Loucy (cell line): ENCODE measurements at regions not wholly inside any gene's neighbourhood (a gene's known extent, or its start where the extent isn't known, plus 50 kb on each side); places are given as distances from the start of the nearest gene placed in this dataset.

Experiments used
- H2AFZ ChIP-seq: fragments of 200-600 bp; sonication (generic); 2 replicates; pipeline ENCODE4 v1.6.0; 2016; ENCODE audit warnings: antibody characterized with exemption, mild to moderate bottlenecking, low read length, moderate library complexity
- H3F3A ChIP-seq: fragments of 200-600 bp; 2 replicates; pipeline ENCODE4 v1.6.0; 2016; ENCODE audit warnings: antibody characterized with exemption, low read depth, mild to moderate bottlenecking
- H3K27me3 ChIP-seq: fragments of 200-600 bp; sonication (generic); 2 replicates; pipeline ENCODE4 v1.6.1; 2014; ENCODE audit warnings: low read length, mild to moderate bottlenecking; ENCODE audit not compliant: insufficient read depth, poor library complexity, severe bottlenecking
- H3K36me3 ChIP-seq: fragments of 200-600 bp; sonication (generic); 2 replicates; pipeline ENCODE4 v1.6.1; 2016; ENCODE audit warnings: low read length; ENCODE audit not compliant: insufficient read depth
- H3K4me1 ChIP-seq: fragments of 200-600 bp; sonication (generic); 2 replicates; pipeline ENCODE4 v1.5.1; 2014; ENCODE audit warnings: low read length, mild to moderate bottlenecking; ENCODE audit not compliant: insufficient read depth, poor library complexity, severe bottlenecking
- H3K4me2 ChIP-seq: fragments of 200-600 bp; sonication (generic); 2 replicates; pipeline ENCODE4 v1.6.0; 2014; ENCODE audit warnings: antibody characterized with exemption, low read length, low read depth, mild to moderate bottlenecking; ENCODE audit not compliant: poor library complexity, severe bottlenecking
- H3K4me3 ChIP-seq: fragments of 200-600 bp; sonication (generic); 2 replicates; pipeline ENCODE4 v1.5.1; 2014; ENCODE audit warnings: low read length, mild to moderate bottlenecking, mixed read lengths; ENCODE audit not compliant: poor library complexity, severe bottlenecking
- H3K79me2 ChIP-seq: fragments of 200-600 bp; sonication (generic); 2 replicates; pipeline ENCODE4 v1.6.1; 2014; ENCODE audit warnings: low read length; ENCODE audit not compliant: insufficient read depth
- H3K9ac ChIP-seq: fragments of 200-600 bp; sonication (generic); 2 replicates; pipeline ENCODE4 v1.6.0; 2014; ENCODE audit warnings: mild to moderate bottlenecking, low read depth, low read length, moderate library complexity; ENCODE audit not compliant: poor library complexity, severe bottlenecking
- H3K9me2 ChIP-seq: fragments of 200-600 bp; sonication (generic); replicated peaks from 2 replicates; pipeline ENCODE4 v1.6.1; 2016; ENCODE audit warnings: low read depth, low read length, mixed read lengths
- H3K9me3 ChIP-seq: fragments of 200-600 bp; sonication (generic); 2 replicates; pipeline ENCODE4 v1.6.1; 2014; ENCODE audit warnings: mild to moderate bottlenecking, antibody characterized with exemption, low read length, low read depth; ENCODE audit not compliant: insufficient read depth
- H4K20me1 ChIP-seq: fragments of 200-600 bp; sonication (generic); 2 replicates; pipeline ENCODE4 v1.6.0; 2014; ENCODE audit warnings: antibody characterized with exemption, low read length, mild to moderate bottlenecking; ENCODE audit not compliant: insufficient read depth, poor library complexity, severe bottlenecking
- EZH2phosphoT487 ChIP-seq: fragments of 200-600 bp; IDR thresholded peaks from 2 replicates; pipeline ENCODE4 v1.6.1; 2018; ENCODE audit warnings: antibody characterized with exemption, mild to moderate bottlenecking, moderate library complexity, borderline replicate concordance
- TF ChIP-seq, protein P1 (sequence below): fragments of 200-600 bp; sonication (generic); conservative IDR thresholded peaks from 2 replicates; pipeline ENCODE4 v1.5.1; 2014; ENCODE audit warnings: mild to moderate bottlenecking, antibody characterized with exemption, low read length

DNA sequence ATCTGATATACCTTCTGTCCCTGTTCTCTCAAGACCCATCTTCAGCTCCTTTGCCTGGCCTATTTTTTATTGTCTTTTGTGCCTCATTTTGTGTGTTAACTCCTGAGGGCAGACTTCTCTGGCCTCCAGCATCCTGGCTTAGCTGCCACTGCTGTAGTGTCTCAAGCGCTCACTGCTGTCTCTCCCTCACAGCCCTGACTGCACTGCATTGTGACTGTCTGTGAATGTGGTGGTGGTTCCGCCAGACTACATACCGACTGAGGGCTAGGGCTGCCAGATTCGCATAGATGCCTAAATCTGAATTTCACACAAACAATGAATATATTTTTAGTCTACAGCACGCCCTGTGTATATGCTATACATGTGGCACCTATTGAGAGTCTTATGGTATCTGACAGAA is 1088.9 kb upstream of the TMEM132C start:
- Histone ChIP-seq H3K9ac (no peak overlapping the region), H3K36me3 (no peaks in the 10 kb centered on the region), H3K4me2 (no peak overlapping the region), H3K27me3 (no peaks in the 10 kb centered on the region), H3K9me2 (no peaks in the 10 kb centered on the region), H2AFZ (no peak overlapping the region), H4K20me1 (no peaks in the 10 kb centered on the region), H3K9me3 (peaks cover 6% of the 10 kb centered on the region; the same call in 1 of the 2 replicates), H3K4me3 (no peak overlapping the region), H3F3A (no peaks in the 10 kb centered on the region), H3K4me1 (no peaks in the 10 kb centered on the region), H3K79me2 (no peaks in the 10 kb centered on the region)
- TF ChIP-seq, protein P1, sequence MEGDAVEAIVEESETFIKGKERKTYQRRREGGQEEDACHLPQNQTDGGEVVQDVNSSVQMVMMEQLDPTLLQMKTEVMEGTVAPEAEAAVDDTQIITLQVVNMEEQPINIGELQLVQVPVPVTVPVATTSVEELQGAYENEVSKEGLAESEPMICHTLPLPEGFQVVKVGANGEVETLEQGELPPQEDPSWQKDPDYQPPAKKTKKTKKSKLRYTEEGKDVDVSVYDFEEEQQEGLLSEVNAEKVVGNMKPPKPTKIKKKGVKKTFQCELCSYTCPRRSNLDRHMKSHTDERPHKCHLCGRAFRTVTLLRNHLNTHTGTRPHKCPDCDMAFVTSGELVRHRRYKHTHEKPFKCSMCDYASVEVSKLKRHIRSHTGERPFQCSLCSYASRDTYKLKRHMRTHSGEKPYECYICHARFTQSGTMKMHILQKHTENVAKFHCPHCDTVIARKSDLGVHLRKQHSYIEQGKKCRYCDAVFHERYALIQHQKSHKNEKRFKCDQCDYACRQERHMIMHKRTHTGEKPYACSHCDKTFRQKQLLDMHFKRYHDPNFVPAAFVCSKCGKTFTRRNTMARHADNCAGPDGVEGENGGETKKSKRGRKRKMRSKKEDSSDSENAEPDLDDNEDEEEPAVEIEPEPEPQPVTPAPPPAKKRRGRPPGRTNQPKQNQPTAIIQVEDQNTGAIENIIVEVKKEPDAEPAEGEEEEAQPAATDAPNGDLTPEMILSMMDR = no peak
- no peak for TF ChIP-seq EZH2phosphoT487

GRCh38 chr12:127178463-127178862 is 1088.5 kb upstream of the TMEM132C start:
- no peak for TF ChIP-seq EZH2phosphoT487
- TF ChIP-seq, protein P1 = no peak
- H3K4me2 ChIP-seq = no peak overlapping the region
- no peaks in the 10 kb centered on the region for H4K20me1 ChIP-seq

GRCh38 chr12:127179176-127179575 is 1087.8 kb upstream of the TMEM132C start:
- Histone ChIP-seq H2AFZ (no peak overlapping the region), H3K79me2 (no peaks in the 10 kb centered on the region), H3K4me1 (no peaks in the 10 kb centered on the region), H3K4me3 (no peak overlapping the region), H3K4me2 (no peak overlapping the region), H3K36me3 (no peaks in the 10 kb centered on the region), H3K9ac (no peak overlapping the region), H3K9me2 (no peaks in the 10 kb centered on the region), H4K20me1 (no peaks in the 10 kb centered on the region), H3K27me3 (no peaks in the 10 kb centered on the region), H3F3A (no peaks in the 10 kb centered on the region), H3K9me3 (peaks cover 6% of the 10 kb centered on the region; the same call in 1 of the 2 replicates)
- TF ChIP-seq, protein P1 = no peak
- TF ChIP-seq EZH2phosphoT487 = no peak

More at GRCh38 chr12:127178463-127178862, 1088.5 kb upstream of the TMEM132C start:
- no peaks in the 10 kb centered on the region for H3K9me2 ChIP-seq
- H3K9me3 ChIP-seq = peaks cover 6% of the 10 kb centered on the region; the same call in 1 of the 2 replicates
- no peak overlapping the region for H2AFZ ChIP-seq
- no peaks in the 10 kb centered on the region for H3K36me3 ChIP-seq
- H3F3A ChIP-seq = no peaks in the 10 kb centered on the region
- no peaks in the 10 kb centered on the region for H3K27me3 ChIP-seq
- H3K79me2 ChIP-seq = no peaks in the 10 kb centered on the region
- H3K4me1 ChIP-seq = no peaks in the 10 kb centered on the region
- no peak overlapping the region for H3K9ac ChIP-seq
- H3K4me3 ChIP-seq = no peak overlapping the region
